ENCODE measurements at regions not wholly inside any gene's neighbourhood (a gene's known extent, or its start where the extent isn't known, plus 50 kb on each side); places are given as distances from the start of the nearest gene placed in this dataset.

DNA sequence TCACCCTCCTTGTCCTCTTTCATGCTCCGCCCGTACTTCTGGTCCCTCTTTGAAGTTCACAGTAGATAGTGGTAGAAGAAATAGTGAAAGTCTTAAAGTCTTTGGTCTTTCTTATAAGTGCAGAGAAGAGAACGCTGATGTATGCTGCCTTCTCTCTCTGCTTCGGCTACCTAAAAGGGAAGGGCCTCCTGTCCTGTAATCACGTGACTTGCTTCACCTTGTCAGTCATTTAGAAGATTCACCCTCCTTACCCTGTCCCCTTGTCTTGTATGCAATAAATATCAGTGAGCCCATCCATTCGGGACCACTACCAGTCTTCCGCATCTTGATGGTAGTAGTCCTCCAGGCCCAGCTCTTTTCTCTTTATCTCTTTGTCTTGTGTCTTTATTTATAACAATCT is 144.6 kb downstream of the ARL4C start:
- TF ChIP-seq POLR2AphosphoS5 (IDR thresholded peaks at IDR 0.05; ENCODE audit: insufficient read depth, low read depth, low read length) (no peak), CTCF (IDR thresholded peaks at IDR 0.05; ENCODE audit: extremely low read depth in 1 of 2, insufficient read depth in 1 of 2, low read depth in 1 of 2, low read length in 2 of 2) (no peak)
